Mesendoderm (in vitro differentiated cells): ENCODE measurements at regions not wholly inside any gene's neighbourhood (a gene's known extent, or its start where the extent isn't known, plus 50 kb on each side); places are given as distances from the start of the nearest gene placed in this dataset.

Experiments used
- DNase-seq: peaks from one replicate; pipeline ENCODE4 v3.0.0; 2013
- H2AK5ac ChIP-seq: 2 replicates; pipeline ENCODE4 v1.6.1; 2013; ENCODE audit warnings: low read length, inconsistent platforms
- H2BK120ac ChIP-seq: 2 replicates; pipeline ENCODE4 v1.6.1; 2013; ENCODE audit warnings: low read depth, mild to moderate bottlenecking, low read length, moderate library complexity, mixed read lengths
- H2BK15ac ChIP-seq: replicated peaks from 2 replicates; pipeline ENCODE4 v1.6.1; 2013; ENCODE audit warnings: low read depth, mild to moderate bottlenecking, moderate library complexity
- H2BK5ac ChIP-seq: 2 replicates; pipeline ENCODE4 v1.6.1; 2013; ENCODE audit warnings: low read length, inconsistent platforms
- H3K18ac ChIP-seq: 2 replicates; pipeline ENCODE4 v1.6.1; 2013; ENCODE audit warnings: mild to moderate bottlenecking, low read length, mixed read lengths
- H3K23ac ChIP-seq: one replicate; pipeline ENCODE4 v1.6.1; 2013; ENCODE audit warnings: low read length
- H3K27ac ChIP-seq: 2 replicates; pipeline ENCODE4 v1.5.1; 2013; ENCODE audit warnings: low read depth, mild to moderate bottlenecking, inconsistent platforms, low read length, moderate library complexity
- H3K27me3 ChIP-seq: 2 replicates; pipeline ENCODE4 v1.6.1; 2013; ENCODE audit warnings: low read length, control low read depth, mild to moderate bottlenecking, inconsistent platforms; ENCODE audit not compliant: insufficient read depth, poor library complexity
- H3K36me3 ChIP-seq: 2 replicates; pipeline ENCODE4 v1.6.1; 2013; ENCODE audit warnings: low read length, inconsistent platforms; ENCODE audit not compliant: control insufficient read depth, insufficient read depth
- H3K4ac ChIP-seq: one replicate; pipeline ENCODE4 v1.6.1; 2013; ENCODE audit warnings: low read depth, mild to moderate bottlenecking, low read length, moderate library complexity
- H3K4me1 ChIP-seq: 2 replicates; pipeline ENCODE4 v1.6.1; 2013; ENCODE audit warnings: low read depth, low read length, inconsistent platforms; ENCODE audit not compliant: control insufficient read depth
- H3K4me2 ChIP-seq: 2 replicates; pipeline ENCODE4 v1.6.1; 2013; ENCODE audit warnings: low read length
- H3K4me3 ChIP-seq: 2 replicates; pipeline ENCODE4 v1.5.1; 2013; ENCODE audit warnings: mild to moderate bottlenecking, low read length
- H3K56ac ChIP-seq: one replicate; pipeline ENCODE4 v1.6.1; 2013; ENCODE audit warnings: low read length
- H3K79me1 ChIP-seq: 2 replicates; pipeline ENCODE4 v1.6.1; 2013; ENCODE audit warnings: low read length, inconsistent platforms
- H3K79me2 ChIP-seq: 2 replicates; pipeline ENCODE4 v1.6.1; 2013; ENCODE audit warnings: mild to moderate bottlenecking, low read length; ENCODE audit not compliant: control insufficient read depth, insufficient read depth
- H3K9ac ChIP-seq: 2 replicates; pipeline ENCODE4 v1.6.1; 2013; ENCODE audit warnings: low read length, inconsistent platforms
- H4K5ac ChIP-seq: one replicate; pipeline ENCODE4 v1.6.1; 2013; ENCODE audit warnings: low read length
- H4K8ac ChIP-seq: one replicate; pipeline ENCODE4 v1.6.1; 2013; ENCODE audit warnings: low read depth, mild to moderate bottlenecking, control low read depth, low read length, moderate library complexity
- WGBS: extraction: QIAGEN DNeasy Blood & Tissue Kit; methylation state at CpG from one replicate; pipeline ENCODE4 v1.1.7; 2013; ENCODE audit warnings: low lambda C conversion rate, missing lambda C conversion rate; ENCODE audit not compliant: insufficient coverage; ENCODE audit errors: extremely low coverage; 5-methylcytosine and 5-hydroxymethylcytosine counted together

GRCh38 chr9:31236344-31236743 is 1148.1 kb upstream of the ACO1 start:
- no peak overlapping the region for H4K8ac ChIP-seq
- no peak overlapping the region for H3K9ac ChIP-seq
- no peak overlapping the region for H2BK5ac ChIP-seq
- H2BK15ac ChIP-seq = no peak overlapping the region
- no peaks in the 10 kb centered on the region for H3K4me1 ChIP-seq
- no peak for DNase-seq
- no peak overlapping the region for H3K23ac ChIP-seq
- no peak overlapping the region for H3K56ac ChIP-seq
- no peak overlapping the region for H3K18ac ChIP-seq
- no peak overlapping the region for H2AK5ac ChIP-seq
- WGBS = 100% methylated on average over 2 of the region's 2 CpGs
- H3K4ac ChIP-seq = no peak overlapping the region
- H3K79me2 ChIP-seq = no peaks in the 10 kb centered on the region
- no peak overlapping the region for H2BK120ac ChIP-seq
- no peaks in the 10 kb centered on the region for H3K36me3 ChIP-seq
- no peak overlapping the region for H3K27ac ChIP-seq
- no peaks in the 10 kb centered on the region for H3K79me1 ChIP-seq
- no peak overlapping the region for H4K5ac ChIP-seq
- H3K4me2 ChIP-seq = no peak overlapping the region
- H3K27me3 ChIP-seq = no peaks in the 10 kb centered on the region
- no peak overlapping the region for H3K4me3 ChIP-seq

GRCh38 chr9:31243386-31243785 is 1141.1 kb upstream of the ACO1 start:
- Histone ChIP-seq H3K56ac (no peak overlapping the region), H3K79me2 (no peaks in the 10 kb centered on the region), H3K27me3 (no peaks in the 10 kb centered on the region), H4K8ac (no peak overlapping the region), H2BK5ac (no peak overlapping the region), H3K27ac (no peak overlapping the region), H2BK15ac (no peak overlapping the region), H3K79me1 (no peaks in the 10 kb centered on the region), H3K4me1 (no peaks in the 10 kb centered on the region), H3K4me2 (no peak overlapping the region), H3K36me3 (no peaks in the 10 kb centered on the region), H4K5ac (no peak overlapping the region), H3K4me3 (no peak overlapping the region), H2AK5ac (no peak overlapping the region), H3K18ac (no peak overlapping the region), H3K23ac (no peak overlapping the region), H2BK120ac (no peak overlapping the region), H3K4ac (no peak overlapping the region), H3K9ac (no peak overlapping the region)
- no peak for DNase-seq
- WGBS = no CpG with 5 or more reads among the region's 1 CpG

GRCh38 chr9:31248156-31248555 is 1136.3 kb upstream of the ACO1 start:
- Histone ChIP-seq H2BK5ac (no peak overlapping the region), H3K23ac (no peak overlapping the region), H3K79me1 (no peaks in the 10 kb centered on the region), H3K36me3 (no peaks in the 10 kb centered on the region), H3K56ac (no peak overlapping the region), H3K79me2 (no peaks in the 10 kb centered on the region), H3K4me3 (no peak overlapping the region), H3K9ac (no peak overlapping the region), H3K4ac (no peak overlapping the region), H4K5ac (no peak overlapping the region), H4K8ac (no peak overlapping the region), H2BK120ac (no peak overlapping the region), H2AK5ac (no peak overlapping the region), H3K18ac (no peak overlapping the region), H2BK15ac (no peak overlapping the region), H3K4me2 (no peak overlapping the region), H3K27ac (no peak overlapping the region), H3K4me1 (no peaks in the 10 kb centered on the region), H3K27me3 (no peaks in the 10 kb centered on the region)
- DNase-seq = no peak
- WGBS = no CpG with 5 or more reads among the region's 1 CpG

GRCh38 chr9:31251386-31251785 is 1133.1 kb upstream of the ACO1 start:
- H3K4me3 ChIP-seq = no peak overlapping the region
- H3K27ac ChIP-seq = no peak overlapping the region
- H3K4me2 ChIP-seq = no peak overlapping the region
- H3K56ac ChIP-seq = no peak overlapping the region
- DNase-seq = no peak
- H2AK5ac ChIP-seq = no peak overlapping the region
- no peaks in the 10 kb centered on the region for H3K36me3 ChIP-seq
- H3K4me1 ChIP-seq = no peaks in the 10 kb centered on the region
- H2BK120ac ChIP-seq = no peak overlapping the region
- H3K23ac ChIP-seq = no peak overlapping the region
- H4K8ac ChIP-seq = no peak overlapping the region
- H4K5ac ChIP-seq = no peak overlapping the region
- no peaks in the 10 kb centered on the region for H3K79me2 ChIP-seq
- WGBS = no CpG with 5 or more reads among the region's 2 CpGs
- no peak overlapping the region for H3K18ac ChIP-seq
- H3K79me1 ChIP-seq = no peaks in the 10 kb centered on the region
- no peak overlapping the region for H2BK5ac ChIP-seq
- H3K4ac ChIP-seq = no peak overlapping the region
- H2BK15ac ChIP-seq = no peak overlapping the region
- no peak overlapping the region for H3K9ac ChIP-seq
- H3K27me3 ChIP-seq = no peaks in the 10 kb centered on the region

GRCh38 chr9:31253800-31254762 is 1130.4 kb upstream of the ACO1 start:
- Histone ChIP-seq H3K56ac (no peak overlapping the region), H2BK15ac (no peak overlapping the region), H3K9ac (no peak overlapping the region), H3K4me2 (no peak overlapping the region), H4K5ac (no peak overlapping the region), H3K23ac (no peak overlapping the region), H4K8ac (no peak overlapping the region), H3K36me3 (no peaks in the 10 kb centered on the region), H3K79me2 (no peaks in the 10 kb centered on the region), H3K4me3 (no peak overlapping the region), H2BK120ac (no peak overlapping the region), H2AK5ac (no peak overlapping the region), H3K27me3 (no peaks in the 10 kb centered on the region), H2BK5ac (no peak overlapping the region), H3K18ac (no peak overlapping the region), H3K27ac (no peak overlapping the region), H3K4ac (no peak overlapping the region), H3K79me1 (no peaks in the 10 kb centered on the region), H3K4me1 (no peaks in the 10 kb centered on the region)
- WGBS = no CpG with 5 or more reads among the region's 73 CpGs
- no peak for DNase-seq

- Histone ChIP-seq H3K4me1 (no peaks in the 10 kb centered on the region), H3K79me1 (no peaks in the 10 kb centered on the region), H4K8ac (no peak overlapping the region), H3K4me2 (no peak overlapping the region), H3K36me3 (no peaks in the 10 kb centered on the region), H3K79me2 (no peaks in the 10 kb centered on the region), H3K9ac (no peak overlapping the region), H4K5ac (no peak overlapping the region), H3K27ac (no peak overlapping the region), H3K56ac (no peak overlapping the region), H3K23ac (no peak overlapping the region), H3K4me3 (no peak overlapping the region), H2BK15ac (no peak overlapping the region), H2BK120ac (no peak overlapping the region), H2BK5ac (no peak overlapping the region), H3K18ac (no peak overlapping the region), H2AK5ac (no peak overlapping the region), H3K27me3 (no peaks in the 10 kb centered on the region), H3K4ac (no peak overlapping the region)
- DNase-seq = no peak
- WGBS = no CpG with 5 or more reads among the region's 11 CpGs
Measured at GRCh38 chr9:31255211-31255610, 1129.2 kb upstream of the ACO1 start.
